Activated T-cell treated with anti-CD3 and anti-CD28 coated beads, Interleukin-2, amount 50 U/mL, for 72 hours (primary cell): ENCODE measurements at regions not wholly inside any gene's neighbourhood (a gene's known extent, or its start where the extent isn't known, plus 50 kb on each side); places are given as distances from the start of the nearest gene placed in this dataset.
A peak's percentile ranks its signal among the peaks of the same experiment; 100 is the strongest.

Source experiments
- ATAC-seq, 2 donors: fragments of 150-1000 bp; cut with Tn5 transposase; replicated peaks in 1 of 2; 2 replicates each; pipeline ENCODE4 v1.10.0; 2021; ENCODE audit warnings: moderate library complexity in 2 of 2, mild to moderate bottlenecking in 1 of 2
- DNase-seq, 2 donors: peaks; one replicate each; pipeline ENCODE4 v3.0.0; 2021 to 2022; ENCODE audit warnings: mixed read lengths in 1 of 2
- H3K27ac Mint-ChIP-seq: one replicate; pipeline ENCODE4 v1.8.0; 2022; ENCODE audit warnings: mild to moderate bottlenecking, moderate library complexity, mixed read lengths
- H3K27me3 Mint-ChIP-seq: one replicate; pipeline ENCODE4 v1.8.0; 2022; ENCODE audit warnings: low read depth, mixed read lengths
- H3K36me3 Mint-ChIP-seq, 2 donors: one replicate each; pipeline ENCODE4 v1.8.0; 2022; ENCODE audit warnings: mixed read lengths in 2 of 2, mild to moderate bottlenecking in 1 of 2; ENCODE audit not compliant: insufficient read depth in 2 of 2
- H3K4me1 Mint-ChIP-seq: one replicate; pipeline ENCODE4 v1.8.0; 2022; ENCODE audit warnings: low read depth, mixed read lengths
- H3K4me3 Mint-ChIP-seq, 2 donors: one replicate each; pipeline ENCODE4 v1.8.0; 2022; ENCODE audit warnings: mild to moderate bottlenecking in 2 of 2, mixed read lengths in 2 of 2, moderate library complexity in 2 of 2
- H3K9me3 Mint-ChIP-seq, 2 donors: one replicate each; pipeline ENCODE4 v1.8.0; 2022; ENCODE audit warnings: mixed read lengths in 2 of 2

- Mint-ChIP-seq H3K27ac (no peak overlapping the region), H3K27me3 (peaks cover 13% of the 10 kb centered on the region), H3K4me1 (no peaks in the 10 kb centered on the region), H3K4me3 (no peak overlapping the region), H3K36me3 (no peaks in the 10 kb centered on the region), H3K9me3 (no peaks in the 10 kb centered on the region)
- ATAC-seq (no peak), DNase-seq (no peak)
Observed at GRCh38 chr4:119696963-119697362, 68.4 kb upstream of the PDE5A start.

- H3K27me3 Mint-ChIP-seq, result peaks cover 18% of the 10 kb centered on the region
- no peak overlapping the region for H3K4me3 Mint-ChIP-seq
- peaks cover 4 to 9% of the 10 kb centered on the region in 2 donors for H3K9me3 Mint-ChIP-seq
- DNase-seq (no peak), ATAC-seq (no peak)
- H3K36me3 Mint-ChIP-seq, result peaks cover 3% of the 10 kb centered on the region in 2 donors
- H3K27ac Mint-ChIP-seq, result no peak overlapping the region
- no peaks in the 10 kb centered on the region for H3K4me1 Mint-ChIP-seq
Observed at GRCh38 chr4:119695216-119695615, 66.6 kb upstream of the PDE5A start.

GRCh38 chr4:119693126-119693525 is 64.5 kb upstream of the PDE5A start:
- no peak for DNase-seq
- ATAC-seq, result no peak
- Mint-ChIP-seq H3K4me1 (no peaks in the 10 kb centered on the region), H3K27ac (no peak overlapping the region), H3K4me3 (no peak overlapping the region), H3K9me3 (peaks cover 4 to 9% of the 10 kb centered on the region in 2 donors), H3K27me3 (peaks cover 14% of the 10 kb centered on the region), H3K36me3 (peaks cover 3% of the 10 kb centered on the region in 2 donors)

GRCh38 chr4:119692001-119692400 is 63.4 kb upstream of the PDE5A start:
- Mint-ChIP-seq H3K4me1 (no peaks in the 10 kb centered on the region), H3K4me3 (no peak overlapping the region), H3K27ac (no peak overlapping the region), H3K36me3 (peaks cover 3% of the 10 kb centered on the region in 2 donors), H3K9me3 (peaks cover 4 to 9% of the 10 kb centered on the region in 2 donors), H3K27me3 (peaks cover 14% of the 10 kb centered on the region)
- ATAC-seq (no peak), DNase-seq (no peak)

GRCh38 chr4:119690871-119691270 is 62.3 kb upstream of the PDE5A start:
- ATAC-seq (no peak), DNase-seq (no peak)
- Mint-ChIP-seq H3K4me1 (no peaks in the 10 kb centered on the region), H3K27me3 (peaks cover 14% of the 10 kb centered on the region), H3K4me3 (no peak overlapping the region), H3K27ac (no peak overlapping the region), H3K9me3 (peaks cover 4 to 9% of the 10 kb centered on the region in 2 donors), H3K36me3 (peaks cover 3% of the 10 kb centered on the region in 2 donors)

- Mint-ChIP-seq H3K27ac (no peak overlapping the region), H3K4me3 (no peak overlapping the region), H3K4me1 (no peaks in the 10 kb centered on the region), H3K27me3 (peaks cover 18% of the 10 kb centered on the region), H3K9me3 (peaks cover 4 to 9% of the 10 kb centered on the region in 2 donors), H3K36me3 (peaks cover 3% of the 10 kb centered on the region in 2 donors)
- no peak for DNase-seq
- no peak for ATAC-seq
Observed at GRCh38 chr4:119688446-119688845, 59.8 kb upstream of the PDE5A start.

- no peak overlapping the region for H3K4me3 Mint-ChIP-seq
- H3K27me3 Mint-ChIP-seq, result peaks cover 11% of the 10 kb centered on the region
- no peaks in the 10 kb centered on the region for H3K4me1 Mint-ChIP-seq
- H3K27ac Mint-ChIP-seq, result no peak overlapping the region
- ATAC-seq (no peak), DNase-seq (no peak)
- H3K36me3 Mint-ChIP-seq, result no peaks in the 10 kb centered on the region
- no peaks in the 10 kb centered on the region for H3K9me3 Mint-ChIP-seq
Observed at GRCh38 chr4:119684463-119684862, 55.9 kb upstream of the PDE5A start.

GRCh38 chr4:119683518-119683917 is 54.9 kb upstream of the PDE5A start:
- no peaks in the 10 kb centered on the region for H3K4me1 Mint-ChIP-seq
- H3K4me3 Mint-ChIP-seq, result no peak overlapping the region
- ATAC-seq (no peak), DNase-seq (no peak)
- no peaks in the 10 kb centered on the region for H3K9me3 Mint-ChIP-seq
- H3K27ac Mint-ChIP-seq, result no peak overlapping the region
- peaks cover 17% of the 10 kb centered on the region for H3K27me3 Mint-ChIP-seq
- H3K36me3 Mint-ChIP-seq, result no peaks in the 10 kb centered on the region

GRCh38 chr4:119682099-119682498 is 53.5 kb upstream of the PDE5A start:
- no peak overlapping the region for H3K27ac Mint-ChIP-seq
- H3K4me1 Mint-ChIP-seq, result no peaks in the 10 kb centered on the region
- no peak overlapping the region for H3K4me3 Mint-ChIP-seq
- no peak for ATAC-seq
- DNase-seq, result no peak
- H3K9me3 Mint-ChIP-seq, result no peaks in the 10 kb centered on the region
- peaks cover 17% of the 10 kb centered on the region for H3K27me3 Mint-ChIP-seq
- no peaks in the 10 kb centered on the region for H3K36me3 Mint-ChIP-seq

GRCh38 chr4:119679251-119679650 is 50.6 kb upstream of the PDE5A start:
- no peaks in the 10 kb centered on the region for H3K36me3 Mint-ChIP-seq
- DNase-seq (no peak), ATAC-seq (no peak)
- H3K27ac Mint-ChIP-seq, result no peak overlapping the region
- peaks cover 21% of the 10 kb centered on the region for H3K27me3 Mint-ChIP-seq
- no peaks in the 10 kb centered on the region for H3K4me1 Mint-ChIP-seq
- H3K9me3 Mint-ChIP-seq, result no peaks in the 10 kb centered on the region
- H3K4me3 Mint-ChIP-seq, result no peak overlapping the region

- no peak for DNase-seq
Observed at GRCh38 chr4:119678761-119679160, 50.2 kb upstream of the PDE5A start.

More at GRCh38 chr4:119678761-119679160, 50.2 kb upstream of the PDE5A start:
- H3K4me3 Mint-ChIP-seq, result no peak overlapping the region
- ATAC-seq, result peak in 1 of 2 donors; percentile 43
- no peaks in the 10 kb centered on the region for H3K9me3 Mint-ChIP-seq
- no peaks in the 10 kb centered on the region for H3K36me3 Mint-ChIP-seq
- peaks cover 17% of the 10 kb centered on the region for H3K27me3 Mint-ChIP-seq
- H3K27ac Mint-ChIP-seq, result no peak overlapping the region
- H3K4me1 Mint-ChIP-seq, result no peaks in the 10 kb centered on the region
